ENCODE measurements at regions not wholly inside any gene's neighbourhood (a gene's known extent, or its start where the extent isn't known, plus 50 kb on each side); places are given as distances from the start of the nearest gene placed in this dataset.

DNA sequence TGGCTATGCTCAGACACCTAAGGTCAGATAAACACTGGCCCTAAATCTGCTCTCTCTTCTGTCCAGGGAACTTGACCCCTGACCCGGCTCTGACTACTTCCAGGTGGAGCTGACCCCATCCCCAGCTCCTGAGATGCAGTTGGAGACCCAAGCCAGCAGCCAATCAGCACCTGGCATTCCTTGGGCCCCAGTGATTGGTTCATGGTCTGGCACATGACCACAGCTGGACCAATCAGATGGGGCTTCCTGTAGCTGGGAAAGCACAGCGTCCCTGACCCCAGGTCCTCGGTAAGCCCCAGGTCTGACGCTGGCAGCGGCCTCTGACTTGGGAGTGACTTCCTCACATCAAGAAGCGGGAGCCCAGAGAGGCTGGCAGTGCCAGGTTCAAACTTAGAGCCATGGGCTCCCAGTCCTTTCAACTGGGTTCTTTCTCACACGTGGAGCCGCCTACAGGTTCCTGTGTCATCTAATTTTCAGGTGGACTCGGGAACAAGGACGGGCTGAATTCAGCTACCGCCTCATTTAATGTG lies 915.4 kb upstream of the TMEM132C start:
- TF ChIP-seq EZH2 (IDR thresholded peaks at IDR 0.05; ENCODE audit: borderline replicate concordance, insufficient read depth, low read length, poor library complexity, severe bottlenecking): no peak
- TF ChIP-seq, protein P1, sequence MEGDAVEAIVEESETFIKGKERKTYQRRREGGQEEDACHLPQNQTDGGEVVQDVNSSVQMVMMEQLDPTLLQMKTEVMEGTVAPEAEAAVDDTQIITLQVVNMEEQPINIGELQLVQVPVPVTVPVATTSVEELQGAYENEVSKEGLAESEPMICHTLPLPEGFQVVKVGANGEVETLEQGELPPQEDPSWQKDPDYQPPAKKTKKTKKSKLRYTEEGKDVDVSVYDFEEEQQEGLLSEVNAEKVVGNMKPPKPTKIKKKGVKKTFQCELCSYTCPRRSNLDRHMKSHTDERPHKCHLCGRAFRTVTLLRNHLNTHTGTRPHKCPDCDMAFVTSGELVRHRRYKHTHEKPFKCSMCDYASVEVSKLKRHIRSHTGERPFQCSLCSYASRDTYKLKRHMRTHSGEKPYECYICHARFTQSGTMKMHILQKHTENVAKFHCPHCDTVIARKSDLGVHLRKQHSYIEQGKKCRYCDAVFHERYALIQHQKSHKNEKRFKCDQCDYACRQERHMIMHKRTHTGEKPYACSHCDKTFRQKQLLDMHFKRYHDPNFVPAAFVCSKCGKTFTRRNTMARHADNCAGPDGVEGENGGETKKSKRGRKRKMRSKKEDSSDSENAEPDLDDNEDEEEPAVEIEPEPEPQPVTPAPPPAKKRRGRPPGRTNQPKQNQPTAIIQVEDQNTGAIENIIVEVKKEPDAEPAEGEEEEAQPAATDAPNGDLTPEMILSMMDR (IDR thresholded peaks at IDR 0.05; ENCODE audit: poor library complexity, severe bottlenecking): no peak
- TF ChIP-seq POLR2AphosphoS5 (IDR thresholded peaks at IDR 0.05): no peak
- no peak for TF ChIP-seq EP300 (conservative IDR thresholded peaks at IDR 0.05; ENCODE audit: poor library complexity, severe bottlenecking)
- TF ChIP-seq MXI1 (conservative IDR thresholded peaks at IDR 0.05; ENCODE audit: poor library complexity, severe bottlenecking): no peak
- no peak for TF ChIP-seq RAD21 (conservative IDR thresholded peaks at IDR 0.05)
- TF ChIP-seq SMC3 (conservative IDR thresholded peaks at IDR 0.05; ENCODE audit: poor library complexity): no peak
- TF ChIP-seq TAF1 (IDR thresholded peaks at IDR 0.05; ENCODE audit: low read depth): no peak
- TF ChIP-seq, protein P2, sequence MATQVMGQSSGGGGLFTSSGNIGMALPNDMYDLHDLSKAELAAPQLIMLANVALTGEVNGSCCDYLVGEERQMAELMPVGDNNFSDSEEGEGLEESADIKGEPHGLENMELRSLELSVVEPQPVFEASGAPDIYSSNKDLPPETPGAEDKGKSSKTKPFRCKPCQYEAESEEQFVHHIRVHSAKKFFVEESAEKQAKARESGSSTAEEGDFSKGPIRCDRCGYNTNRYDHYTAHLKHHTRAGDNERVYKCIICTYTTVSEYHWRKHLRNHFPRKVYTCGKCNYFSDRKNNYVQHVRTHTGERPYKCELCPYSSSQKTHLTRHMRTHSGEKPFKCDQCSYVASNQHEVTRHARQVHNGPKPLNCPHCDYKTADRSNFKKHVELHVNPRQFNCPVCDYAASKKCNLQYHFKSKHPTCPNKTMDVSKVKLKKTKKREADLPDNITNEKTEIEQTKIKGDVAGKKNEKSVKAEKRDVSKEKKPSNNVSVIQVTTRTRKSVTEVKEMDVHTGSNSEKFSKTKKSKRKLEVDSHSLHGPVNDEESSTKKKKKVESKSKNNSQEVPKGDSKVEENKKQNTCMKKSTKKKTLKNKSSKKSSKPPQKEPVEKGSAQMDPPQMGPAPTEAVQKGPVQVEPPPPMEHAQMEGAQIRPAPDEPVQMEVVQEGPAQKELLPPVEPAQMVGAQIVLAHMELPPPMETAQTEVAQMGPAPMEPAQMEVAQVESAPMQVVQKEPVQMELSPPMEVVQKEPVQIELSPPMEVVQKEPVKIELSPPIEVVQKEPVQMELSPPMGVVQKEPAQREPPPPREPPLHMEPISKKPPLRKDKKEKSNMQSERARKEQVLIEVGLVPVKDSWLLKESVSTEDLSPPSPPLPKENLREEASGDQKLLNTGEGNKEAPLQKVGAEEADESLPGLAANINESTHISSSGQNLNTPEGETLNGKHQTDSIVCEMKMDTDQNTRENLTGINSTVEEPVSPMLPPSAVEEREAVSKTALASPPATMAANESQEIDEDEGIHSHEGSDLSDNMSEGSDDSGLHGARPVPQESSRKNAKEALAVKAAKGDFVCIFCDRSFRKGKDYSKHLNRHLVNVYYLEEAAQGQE (IDR thresholded peaks at IDR 0.05; ENCODE audit: borderline replicate concordance): no peak
